ENCODE measurements at regions not wholly inside any gene's neighbourhood (a gene's known extent, or its start where the extent isn't known, plus 50 kb on each side); places are given as distances from the start of the nearest gene placed in this dataset.

GRCh38 chr2:128451084-128452023 lies 132.7 kb upstream of the HS6ST1 start:
- no peak for DNase-seq

DNA sequence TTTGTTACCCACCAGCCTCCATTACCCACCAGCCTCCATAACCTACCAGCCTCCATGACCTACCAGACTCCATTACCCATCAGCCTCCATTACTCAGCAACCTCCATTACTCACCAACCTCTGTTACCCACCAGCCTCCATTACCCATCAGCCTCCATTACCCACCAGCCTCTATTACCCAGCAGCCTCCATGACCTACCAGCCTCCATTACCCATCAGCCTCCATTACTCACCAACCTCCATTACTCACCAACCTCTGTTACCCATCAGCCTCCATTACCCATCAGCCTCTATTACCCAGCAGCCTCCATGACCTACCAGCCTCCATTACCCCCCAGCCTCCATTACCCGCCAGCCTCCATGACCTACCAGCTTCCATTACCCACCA lies 133.3 kb upstream of the HS6ST1 start:
- no peak for DNase-seq

- no peak for DNase-seq
Measured at GRCh38 chr2:128452536-128453530, 134.2 kb upstream of the HS6ST1 start.

DNA sequence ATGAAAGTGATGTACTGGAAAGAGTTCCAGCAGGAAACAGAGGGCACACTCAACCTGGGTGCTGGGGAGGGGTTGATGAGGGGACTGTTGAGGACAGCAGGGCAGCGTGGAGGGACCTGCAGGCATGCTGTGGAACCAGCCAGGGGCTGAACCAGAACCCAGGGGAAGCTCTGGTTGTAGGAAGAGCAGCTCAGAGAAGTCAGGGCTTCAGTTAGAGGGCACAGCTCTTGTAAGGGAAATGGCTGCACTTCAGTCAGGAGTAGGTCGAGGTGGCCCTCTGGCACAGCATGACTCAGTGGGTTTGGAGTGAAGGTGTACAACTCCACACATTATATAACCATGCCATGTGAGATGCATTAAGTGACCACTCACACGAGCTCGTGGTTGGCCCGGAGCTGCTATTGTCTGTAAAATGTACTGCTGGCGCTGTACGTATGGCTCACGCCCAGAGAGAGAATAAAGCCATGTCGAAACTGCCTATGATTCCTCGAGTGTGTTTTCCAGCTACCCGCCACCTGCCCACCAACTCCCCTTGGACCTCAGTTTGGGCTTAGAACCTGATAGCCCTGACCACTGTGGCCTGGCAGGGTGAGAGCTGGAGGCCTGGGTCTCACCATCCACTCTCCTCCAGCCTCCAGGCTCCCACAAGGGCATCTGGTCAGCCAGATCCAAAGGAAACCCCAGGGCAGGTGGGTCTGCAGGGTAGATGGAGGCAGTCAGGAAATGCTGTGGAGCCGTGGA lies 136.5 kb upstream of the HS6ST1 start:
- DNase-seq: no peak

DNA sequence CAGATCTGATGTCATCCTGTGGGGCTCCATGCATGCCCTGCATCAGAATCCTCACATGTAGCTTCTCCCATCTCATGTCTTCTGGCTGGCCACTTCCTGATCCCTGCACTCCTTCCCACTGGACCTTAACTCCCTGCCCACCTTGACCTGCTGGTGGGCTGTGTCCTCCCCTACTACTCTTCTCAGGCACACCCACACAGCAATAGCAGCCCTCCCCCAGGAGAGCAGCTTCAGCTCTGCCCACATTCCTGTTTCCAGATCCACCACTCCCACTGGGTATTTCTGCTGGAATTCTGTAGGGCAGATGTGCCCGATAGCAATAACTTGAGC lies 137.0 kb upstream of the HS6ST1 start:
- no peak for DNase-seq

DNA sequence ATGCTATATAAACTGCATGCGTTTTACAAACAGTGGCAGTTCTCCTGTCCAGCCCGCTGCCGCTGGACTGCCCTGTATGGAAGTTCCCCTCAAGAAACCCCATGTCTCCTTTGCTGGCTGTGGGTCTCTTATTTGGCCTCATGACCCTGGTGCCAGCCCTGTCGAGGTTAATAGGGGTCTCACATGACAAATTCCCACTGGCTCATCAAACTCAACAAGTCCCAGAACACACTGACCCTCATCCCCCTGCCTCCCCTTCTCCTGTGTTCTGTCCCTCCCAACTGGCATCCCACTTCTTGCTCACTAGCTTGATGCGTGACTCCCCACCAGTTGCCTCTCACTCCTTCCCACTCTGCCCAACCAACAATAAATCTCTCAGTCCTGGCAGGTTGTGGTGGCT lies 137.6 kb upstream of the HS6ST1 start:
- DNase-seq: no peak

DNA sequence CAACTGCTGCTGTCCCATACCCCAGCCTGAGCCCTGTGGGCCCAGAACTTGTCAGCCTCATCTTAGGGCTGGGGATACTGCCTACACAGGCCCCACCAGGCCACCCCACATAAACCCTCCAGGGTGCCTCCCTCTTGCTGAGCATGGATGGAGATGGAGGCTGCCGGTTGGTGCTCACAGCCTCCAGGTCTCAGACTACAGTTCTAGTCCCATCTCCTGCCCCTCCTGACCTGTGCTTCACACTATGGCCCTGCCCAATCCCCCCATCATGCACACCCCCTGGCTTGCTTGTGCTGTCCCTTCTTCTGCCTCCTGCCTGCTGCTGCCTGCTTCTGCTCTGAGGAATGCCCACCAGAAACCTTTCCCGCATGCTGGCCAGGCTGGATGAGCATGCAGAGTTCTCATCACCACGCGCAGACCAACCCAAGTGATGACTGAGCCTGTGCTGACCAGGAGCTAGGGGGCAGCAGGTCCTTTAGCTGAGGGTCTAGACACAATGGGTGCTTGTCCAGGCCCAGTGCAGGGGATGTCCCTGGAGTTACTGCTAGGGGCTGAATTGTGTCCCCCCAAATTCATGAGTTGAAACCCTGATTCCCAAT lies 138.4 kb upstream of the HS6ST1 start:
- no peak for DNase-seq

DNA sequence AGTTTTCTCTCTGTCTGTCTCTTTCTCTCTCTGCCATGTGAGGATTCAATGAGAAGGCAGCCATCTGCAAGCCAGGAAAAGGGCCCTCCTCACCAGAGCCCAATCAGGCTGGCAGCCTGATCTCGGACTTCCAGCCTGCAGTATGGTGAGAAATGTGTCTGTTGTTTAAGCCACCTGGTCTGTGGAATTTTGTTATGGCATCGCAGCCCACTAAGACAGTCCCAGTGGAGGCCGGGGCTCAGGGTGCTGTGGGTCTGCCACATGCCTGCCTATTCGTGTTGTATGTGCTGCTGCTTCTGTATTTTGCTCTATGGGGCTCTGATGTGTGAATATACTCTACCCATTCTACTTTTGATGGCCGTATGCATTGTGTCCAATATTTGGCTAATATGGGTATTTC lies 139.0 kb upstream of the HS6ST1 start:
- DNase-seq: no peak

GRCh38 chr2:128458505-128458904 lies 139.8 kb upstream of the HS6ST1 start:
- DNase-seq: no peak

DNA sequence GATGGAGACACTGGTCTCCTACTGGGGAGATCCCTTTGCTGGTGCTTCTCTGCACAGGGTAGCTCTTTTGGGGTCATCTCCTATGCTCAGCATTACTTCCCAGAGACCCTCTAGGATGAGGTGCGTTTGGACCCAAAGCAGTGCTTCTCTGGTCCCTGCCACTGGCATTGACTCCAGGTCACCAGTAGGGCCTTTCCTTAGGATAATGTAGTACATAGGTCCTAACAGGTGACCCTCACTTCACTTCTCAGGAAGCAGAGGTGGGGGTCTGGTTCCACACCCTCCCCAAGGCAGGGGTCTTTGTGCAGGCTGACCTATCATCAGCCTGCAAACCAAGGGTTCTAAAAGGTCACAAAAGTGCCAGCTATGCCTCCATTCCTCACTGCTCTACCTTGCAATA lies 145.8 kb upstream of the HS6ST1 start:
- DNase-seq: no peak

- no peak for DNase-seq
Measured at GRCh38 chr2:128465246-128466170, 146.8 kb upstream of the HS6ST1 start.

- no peak for DNase-seq
Measured at GRCh38 chr2:128466376-128466775, 147.7 kb upstream of the HS6ST1 start.

GRCh38 chr2:128466776-128467175 lies 148.1 kb upstream of the HS6ST1 start:
- DNase-seq: no peak

GRCh38 chr2:128467321-128467969 lies 148.8 kb upstream of the HS6ST1 start:
- DNase-seq: no peak

- DNase-seq: no peak
Measured at GRCh38 chr2:128468186-128468920, 149.7 kb upstream of the HS6ST1 start.

DNA sequence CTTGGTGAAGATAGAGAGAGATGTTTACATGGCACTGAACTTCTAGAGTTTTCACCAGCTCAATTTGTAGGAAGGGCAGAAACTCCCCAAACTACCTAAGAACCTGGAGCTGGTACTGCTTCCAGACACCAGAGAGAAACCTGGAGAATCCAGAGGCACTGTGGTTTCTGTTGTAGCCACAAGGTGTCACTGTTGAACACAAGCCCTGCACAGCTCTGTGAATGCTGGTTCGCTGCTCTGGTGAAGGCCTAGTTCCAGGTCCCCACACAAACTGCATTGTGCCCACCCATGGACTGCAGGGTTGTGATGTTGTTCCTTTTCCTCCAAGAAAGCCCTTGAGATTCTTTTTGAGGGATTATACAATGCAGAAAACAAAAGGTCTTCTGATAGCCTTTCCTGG lies 150.5 kb upstream of the HS6ST1 start:
- DNase-seq: no peak

- no peak for DNase-seq
Measured at GRCh38 chr2:128469875-128470274, 151.2 kb upstream of the HS6ST1 start.

DNA sequence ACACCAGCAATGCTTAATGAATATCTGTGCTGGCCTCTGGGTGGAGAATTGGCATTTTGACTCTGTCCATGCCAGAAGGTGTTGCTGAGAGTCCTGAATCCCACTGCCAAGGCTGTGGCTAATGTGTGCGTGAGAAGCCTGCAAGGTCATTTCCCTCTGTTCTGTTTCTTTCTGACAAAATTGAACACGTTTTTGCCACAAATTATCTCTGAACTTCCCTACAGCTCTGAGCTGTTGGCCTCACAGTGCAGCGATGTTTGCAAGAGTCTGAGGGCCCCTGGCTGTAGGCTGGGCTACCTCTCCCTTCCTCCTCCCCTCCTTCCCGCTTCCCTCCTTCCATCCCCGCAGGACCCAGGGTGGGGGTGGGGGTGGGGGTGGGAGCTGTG lies 154.1 kb upstream of the HS6ST1 start:
- no peak for DNase-seq

GRCh38 chr2:128473175-128474035 lies 154.7 kb upstream of the HS6ST1 start:
- DNase-seq: no peak
